ENCODE measurements at regions not wholly inside any gene's neighbourhood (a gene's known extent, or its start where the extent isn't known, plus 50 kb on each side); places are given as distances from the start of the nearest gene placed in this dataset.

DNA sequence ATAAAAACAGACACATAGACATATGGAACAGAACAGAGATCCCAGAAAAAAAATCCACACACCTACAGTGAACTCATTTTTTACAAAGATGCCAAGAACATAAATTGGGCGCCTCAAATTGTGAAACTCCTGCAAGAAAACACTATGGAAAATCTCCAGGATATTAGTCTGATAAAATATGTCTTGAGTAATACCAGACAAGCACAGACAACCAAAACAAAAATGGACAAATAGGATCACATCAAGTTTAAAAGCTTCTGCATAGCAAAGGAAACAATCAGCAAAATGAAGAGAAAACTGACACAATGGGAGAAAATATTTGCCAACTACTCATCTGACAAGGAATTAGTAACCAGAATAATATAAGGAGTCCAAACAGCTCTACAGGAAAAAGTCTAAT, 337.3 kb upstream of the DIPK2B start:
- TF ChIP-seq, protein P1, sequence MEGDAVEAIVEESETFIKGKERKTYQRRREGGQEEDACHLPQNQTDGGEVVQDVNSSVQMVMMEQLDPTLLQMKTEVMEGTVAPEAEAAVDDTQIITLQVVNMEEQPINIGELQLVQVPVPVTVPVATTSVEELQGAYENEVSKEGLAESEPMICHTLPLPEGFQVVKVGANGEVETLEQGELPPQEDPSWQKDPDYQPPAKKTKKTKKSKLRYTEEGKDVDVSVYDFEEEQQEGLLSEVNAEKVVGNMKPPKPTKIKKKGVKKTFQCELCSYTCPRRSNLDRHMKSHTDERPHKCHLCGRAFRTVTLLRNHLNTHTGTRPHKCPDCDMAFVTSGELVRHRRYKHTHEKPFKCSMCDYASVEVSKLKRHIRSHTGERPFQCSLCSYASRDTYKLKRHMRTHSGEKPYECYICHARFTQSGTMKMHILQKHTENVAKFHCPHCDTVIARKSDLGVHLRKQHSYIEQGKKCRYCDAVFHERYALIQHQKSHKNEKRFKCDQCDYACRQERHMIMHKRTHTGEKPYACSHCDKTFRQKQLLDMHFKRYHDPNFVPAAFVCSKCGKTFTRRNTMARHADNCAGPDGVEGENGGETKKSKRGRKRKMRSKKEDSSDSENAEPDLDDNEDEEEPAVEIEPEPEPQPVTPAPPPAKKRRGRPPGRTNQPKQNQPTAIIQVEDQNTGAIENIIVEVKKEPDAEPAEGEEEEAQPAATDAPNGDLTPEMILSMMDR (IDR thresholded peaks at IDR 0.05), result no peak
- TF ChIP-seq POLR2A (IDR thresholded peaks at IDR 0.05), result no peak
